Hematopoietic multipotent progenitor cell treated with erythropoietin and hydrocortisone succinate and interleukin-3 and kit ligand, for 15 days (in vitro differentiated cells): ENCODE measurements at regions not wholly inside any gene's neighbourhood (a gene's known extent, or its start where the extent isn't known, plus 50 kb on each side); places are given as distances from the start of the nearest gene placed in this dataset.
"Not testable (repeated sequence)": the region's sequence is repeated elsewhere in the genome, so short reads cannot be mapped to it uniquely, and the experiment has no call there.

ENCODE experiments used
- DNase-seq: peaks from one replicate; pipeline ENCODE4 v3.0.0-alpha.2; 2015; ENCODE audit warnings: low spot score

DNA sequence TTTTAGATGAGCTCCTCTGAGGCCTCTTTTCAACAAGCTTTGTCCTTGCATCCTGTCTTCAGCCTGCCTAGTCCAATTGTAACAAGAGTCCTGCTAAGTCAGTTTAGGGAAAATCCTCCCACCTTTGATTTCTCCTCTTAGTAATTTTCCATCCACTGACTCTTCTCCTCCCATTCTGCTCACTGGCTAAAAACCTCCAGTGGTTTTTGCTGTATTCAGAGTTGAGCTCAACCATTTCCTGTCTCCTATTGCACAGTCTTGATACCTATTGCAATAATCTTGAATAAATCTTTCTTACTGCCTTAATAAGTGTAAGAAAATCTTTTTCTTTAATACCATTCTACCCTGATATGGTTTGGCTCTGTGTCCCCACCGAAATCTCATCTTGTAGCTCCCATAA lies 117.8 kb upstream of the ENPP6 start:
- no peak for DNase-seq

DNA sequence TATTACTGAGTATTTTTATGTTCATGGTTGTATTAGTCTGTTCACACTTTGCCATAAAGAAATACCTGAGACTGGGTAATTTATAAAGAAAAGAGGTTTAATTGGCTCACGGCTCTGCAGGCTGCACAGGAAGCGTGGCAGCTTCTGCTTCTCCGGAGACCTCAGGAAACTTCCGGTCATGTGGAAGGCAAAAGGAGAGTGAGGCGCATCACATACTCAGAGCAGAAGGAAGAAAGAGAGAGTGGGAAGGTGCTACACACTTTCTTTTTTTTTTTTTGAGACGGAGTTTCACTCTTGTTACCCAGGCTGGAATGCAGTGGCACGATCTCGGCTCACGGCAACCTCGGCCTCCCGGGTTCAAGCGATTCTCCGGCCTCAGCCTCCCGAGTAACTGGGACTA lies 115.8 kb upstream of the ENPP6 start:
- not testable (repeated sequence) for DNase-seq

DNA sequence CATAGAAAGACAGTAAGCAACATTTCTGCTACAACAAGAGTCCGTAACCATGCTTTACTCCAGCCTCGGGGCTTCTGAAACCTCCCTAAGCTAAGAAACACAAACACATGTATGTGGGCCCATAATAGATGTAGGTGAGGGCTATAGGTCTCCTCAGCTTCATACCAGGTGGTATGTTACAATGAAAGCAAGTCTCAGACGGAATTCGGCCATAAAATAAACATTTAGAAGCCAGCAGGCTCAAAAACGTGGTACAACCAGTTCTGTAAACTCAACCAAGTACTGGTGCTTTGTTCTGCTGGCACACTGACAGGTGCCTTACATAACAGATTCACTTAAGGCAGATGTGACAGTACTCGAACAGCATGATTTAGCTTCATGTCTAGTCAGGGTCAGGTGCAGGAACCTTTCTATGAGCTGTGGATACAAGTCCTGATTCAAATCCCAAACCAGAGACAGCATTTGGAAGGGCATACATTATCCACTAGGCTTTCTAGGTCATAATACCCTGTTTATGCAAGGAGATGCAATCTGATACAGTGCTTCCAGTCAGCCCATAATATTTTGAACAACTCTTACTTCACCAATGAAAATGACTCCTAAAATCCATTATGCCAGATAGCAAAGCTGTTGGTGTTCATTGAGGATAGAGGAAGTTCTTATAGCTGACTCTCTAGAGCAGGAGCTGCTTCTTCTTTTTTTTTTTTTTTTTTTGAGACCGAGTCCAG lies 113.8 kb upstream of the ENPP6 start:
- no peak for DNase-seq

DNA sequence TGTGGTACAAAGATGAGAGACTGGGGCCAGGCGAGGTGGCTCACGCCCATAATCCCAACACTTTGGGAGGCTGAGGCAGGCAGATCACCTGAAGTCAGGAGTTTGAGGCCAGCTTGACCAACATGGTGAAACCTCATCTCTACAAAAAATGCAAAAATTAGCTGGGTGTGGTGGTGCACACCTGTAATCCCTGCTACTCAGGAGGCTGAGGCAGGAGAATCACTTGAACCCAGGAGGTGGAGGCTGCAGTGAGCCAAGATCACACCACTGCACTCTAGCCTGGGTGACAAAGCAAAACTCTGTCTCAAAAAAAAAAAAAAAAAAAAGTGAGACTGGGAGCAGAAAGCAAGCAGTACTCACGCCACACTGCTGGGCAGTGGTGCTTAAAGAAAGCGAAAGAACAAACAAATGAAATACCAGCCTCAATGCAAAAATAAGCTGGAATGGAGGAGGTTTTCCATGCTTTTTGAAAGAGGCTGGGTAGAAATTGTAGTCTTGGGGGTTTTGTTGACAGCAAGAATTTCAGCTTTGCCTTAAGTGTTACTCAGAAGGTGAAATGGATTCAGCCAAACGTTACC lies 112.9 kb upstream of the ENPP6 start:
- DNase-seq, result not testable (repeated sequence)

DNA sequence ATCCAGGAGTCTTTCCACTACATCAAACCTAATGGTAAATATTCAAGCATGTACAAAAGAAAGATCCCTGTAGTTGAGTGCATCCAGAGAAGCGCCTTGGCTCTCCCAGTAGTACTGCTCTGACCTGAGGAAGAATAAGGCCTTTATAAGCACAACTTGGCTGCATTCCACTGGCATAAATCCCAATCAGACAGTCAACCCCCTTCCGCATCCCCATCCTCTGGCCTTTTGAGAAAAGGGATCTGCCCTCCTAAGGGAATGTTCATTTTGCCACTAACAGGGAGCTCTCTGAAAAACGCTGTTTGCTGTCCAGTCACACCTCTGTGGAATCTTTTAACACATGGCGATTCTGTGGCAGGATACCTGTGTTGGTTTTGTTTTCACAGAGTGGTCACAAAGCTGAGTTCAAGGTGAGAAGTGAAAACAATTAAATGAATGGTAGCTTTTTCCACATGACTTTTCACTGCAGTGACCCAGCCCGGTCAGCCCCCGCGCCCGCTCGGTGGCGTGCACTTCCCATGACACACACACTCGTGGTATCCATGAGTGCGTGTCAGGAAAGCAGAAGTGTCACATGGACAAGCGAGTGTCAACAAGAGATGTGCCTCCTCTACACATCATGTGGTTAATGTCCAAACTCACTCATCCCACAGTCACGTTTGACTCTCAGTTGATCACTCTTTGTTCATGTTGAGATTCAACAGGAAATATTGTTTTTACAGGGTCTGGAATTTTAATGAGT lies 112.2 kb upstream of the ENPP6 start:
- no peak for DNase-seq

DNA sequence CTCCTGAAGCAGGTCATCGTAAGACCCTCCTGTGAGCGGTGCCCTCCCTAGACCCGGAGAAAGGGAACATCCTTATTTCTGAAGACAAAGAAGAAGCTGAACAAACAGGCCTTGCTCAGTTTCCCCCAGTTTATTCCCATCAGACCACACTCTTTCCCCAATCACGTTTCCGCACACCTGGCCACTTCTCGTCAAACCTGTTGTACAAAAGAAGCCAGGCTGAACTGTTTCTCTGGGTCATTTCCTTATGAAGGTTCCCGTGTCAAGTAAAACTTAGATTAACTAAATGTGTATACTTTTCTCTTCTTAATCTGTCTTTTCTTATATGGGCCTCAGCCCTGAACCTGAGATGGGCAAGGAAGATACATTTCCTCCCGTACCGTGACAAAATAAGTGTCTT lies 111.6 kb upstream of the ENPP6 start:
- DNase-seq, result no peak

DNA sequence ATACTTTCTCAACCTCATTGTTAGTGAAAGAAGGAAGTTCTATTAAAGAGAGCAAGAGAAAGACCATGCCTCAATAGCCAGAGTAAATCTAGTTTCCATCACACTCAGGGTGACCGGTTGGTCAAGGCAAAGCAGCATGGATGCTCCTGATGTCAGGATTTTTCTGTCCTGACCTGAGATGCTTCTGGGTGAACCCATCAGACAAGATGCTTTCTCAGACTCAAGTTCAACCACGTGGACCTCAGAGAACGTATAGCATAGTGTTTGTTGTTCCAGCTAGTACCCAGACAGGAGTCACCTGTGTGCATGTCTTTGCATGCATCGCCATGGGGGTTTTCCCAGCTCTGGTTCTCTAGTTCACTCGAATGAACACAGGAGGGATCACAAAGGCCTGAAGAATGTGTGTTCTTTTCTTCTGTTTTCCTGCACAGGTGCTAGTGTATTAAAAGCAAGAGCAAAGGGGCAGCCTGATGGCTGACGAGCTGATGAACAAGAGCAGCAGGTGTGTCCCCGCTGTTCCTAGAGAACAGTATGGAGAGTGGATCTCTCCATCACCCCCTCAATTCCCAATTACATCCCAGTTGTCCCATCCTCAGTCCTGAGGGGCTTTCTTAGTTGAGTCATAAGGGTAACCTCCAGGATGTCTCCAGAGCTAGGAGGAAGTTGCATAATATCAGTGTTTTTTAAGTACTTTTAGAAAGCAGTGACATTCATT lies 110.5 kb upstream of the ENPP6 start:
- no peak for DNase-seq

DNA sequence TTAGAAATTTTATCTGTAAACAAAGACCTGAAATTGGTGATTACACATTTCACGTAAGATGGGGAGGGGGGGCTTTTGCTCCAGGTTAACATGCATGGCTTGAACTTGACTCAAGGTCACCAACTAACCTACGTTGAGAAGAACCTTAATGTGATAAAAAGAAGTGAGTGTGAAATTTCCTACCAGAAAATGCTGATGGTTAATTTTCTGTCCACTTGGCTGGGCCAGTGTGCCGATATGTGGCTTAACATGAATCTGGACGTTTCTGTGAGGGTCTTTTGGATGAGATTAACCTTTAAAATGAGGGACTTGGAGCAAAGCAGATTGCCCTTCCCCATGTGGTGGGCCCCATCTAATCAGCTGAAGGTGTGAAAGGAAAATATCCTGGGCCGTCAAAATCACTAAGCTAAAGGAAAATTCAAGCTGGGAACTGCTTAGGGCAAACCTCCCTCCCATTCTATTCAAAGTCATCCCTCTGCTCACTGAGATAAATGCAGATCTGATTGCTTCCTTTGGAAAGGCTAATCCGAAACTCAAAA lies 107.3 kb upstream of the ENPP6 start:
- DNase-seq, result no peak

DNA sequence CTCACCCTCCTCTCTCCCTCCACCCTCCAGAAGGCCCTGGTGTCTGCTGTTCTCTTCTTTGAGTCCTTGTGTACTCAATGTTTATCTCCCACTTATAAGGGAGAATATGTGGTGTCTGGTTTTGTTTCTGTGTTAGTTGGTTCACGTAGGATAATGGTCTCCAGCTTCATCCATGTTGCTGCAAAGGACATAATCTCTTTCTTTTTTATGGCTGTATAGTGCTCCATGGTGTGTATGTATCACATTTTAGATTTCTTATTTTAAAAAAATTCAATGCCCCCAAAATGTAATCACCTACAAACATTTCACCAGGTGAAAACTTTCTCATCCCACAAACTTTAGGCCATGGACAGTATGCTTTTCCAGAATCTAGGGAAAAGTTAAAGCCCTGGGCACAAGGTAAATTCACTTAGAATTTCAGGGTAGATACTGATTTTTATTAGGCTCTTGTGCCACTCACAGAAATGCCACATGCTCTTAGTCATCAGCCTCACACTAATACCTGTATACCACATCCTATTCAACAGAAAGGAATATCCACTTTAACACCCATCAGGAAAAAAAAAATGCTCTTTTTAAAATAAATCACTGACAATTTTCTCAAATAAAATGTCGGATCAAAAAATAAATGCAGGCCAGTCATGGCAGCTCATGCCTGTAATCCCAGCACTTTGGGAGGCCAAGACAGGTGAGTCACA lies 104.8 kb upstream of the ENPP6 start:
- DNase-seq, result no peak

DNA sequence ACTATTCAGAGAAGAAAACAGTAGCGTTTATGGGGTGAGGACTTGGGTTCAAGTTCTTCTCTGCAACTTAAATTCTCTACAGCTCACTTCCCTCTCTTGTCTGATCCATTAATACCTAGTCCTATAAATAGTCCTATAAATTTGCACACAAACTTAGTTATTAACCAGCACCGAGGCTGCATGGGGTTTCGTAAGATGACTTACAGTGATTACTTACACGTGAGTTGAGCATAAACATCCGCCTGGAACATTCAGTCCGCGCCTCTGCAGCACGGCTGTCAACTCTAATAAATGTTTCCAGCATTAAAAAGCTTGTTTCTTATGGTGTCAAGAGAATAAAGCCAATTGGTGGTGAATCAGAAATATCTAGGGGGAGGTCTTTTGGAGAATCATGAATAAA lies 103.0 kb upstream of the ENPP6 start:
- no peak for DNase-seq

DNA sequence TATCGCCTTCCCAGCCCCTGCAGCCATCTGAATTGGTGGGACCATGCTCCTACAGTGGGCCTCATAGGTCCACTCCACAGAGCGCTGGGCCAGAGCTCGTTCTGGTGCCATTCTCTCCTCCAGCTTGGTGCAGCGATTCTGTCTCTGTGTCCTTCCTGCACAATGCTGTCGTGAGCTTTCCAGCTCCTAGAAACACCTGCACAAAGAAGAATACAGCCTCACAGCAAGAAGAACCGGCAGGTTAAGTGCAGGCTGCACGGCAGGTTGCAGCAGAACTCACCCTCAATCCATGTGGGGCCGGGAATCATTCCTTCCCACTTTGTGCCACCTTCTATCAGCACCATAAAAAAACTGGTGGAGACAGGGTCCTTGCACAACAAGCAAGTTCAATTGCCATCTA lies 101.2 kb upstream of the ENPP6 start:
- no peak for DNase-seq

DNA sequence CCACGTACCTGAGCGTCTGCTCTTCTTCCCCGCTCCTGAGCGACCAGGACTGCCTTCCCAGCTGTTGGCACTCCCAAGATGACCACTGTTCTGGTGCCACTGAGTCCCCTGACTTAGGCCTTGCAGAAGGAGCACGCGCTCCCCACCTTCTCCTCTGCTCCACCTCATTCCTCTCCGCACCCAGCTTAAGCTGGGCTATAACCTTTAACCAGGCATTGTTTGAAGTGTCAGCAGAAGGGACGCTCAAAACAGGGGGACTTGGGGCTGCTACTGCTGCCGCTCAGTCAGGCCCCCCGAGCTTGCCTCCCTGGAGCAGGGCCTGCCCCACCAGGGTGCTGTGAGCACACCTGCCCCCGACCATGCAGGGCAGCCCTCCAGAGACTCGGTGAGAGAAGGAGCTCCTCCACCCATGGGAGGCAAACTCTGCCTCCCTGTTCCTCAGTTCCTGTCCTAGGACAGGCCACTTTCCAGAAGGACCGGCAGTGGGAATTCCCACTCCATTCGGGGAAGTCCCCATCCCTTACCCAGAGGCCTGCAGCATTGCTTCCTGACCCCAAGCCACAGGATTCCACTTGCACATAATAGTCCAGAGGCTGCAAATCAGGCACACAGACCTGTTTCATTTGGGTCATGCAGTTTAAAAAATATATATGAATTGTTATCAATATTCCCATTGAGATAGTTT lies 99.7 kb upstream of the ENPP6 start:
- DNase-seq, result no peak

DNA sequence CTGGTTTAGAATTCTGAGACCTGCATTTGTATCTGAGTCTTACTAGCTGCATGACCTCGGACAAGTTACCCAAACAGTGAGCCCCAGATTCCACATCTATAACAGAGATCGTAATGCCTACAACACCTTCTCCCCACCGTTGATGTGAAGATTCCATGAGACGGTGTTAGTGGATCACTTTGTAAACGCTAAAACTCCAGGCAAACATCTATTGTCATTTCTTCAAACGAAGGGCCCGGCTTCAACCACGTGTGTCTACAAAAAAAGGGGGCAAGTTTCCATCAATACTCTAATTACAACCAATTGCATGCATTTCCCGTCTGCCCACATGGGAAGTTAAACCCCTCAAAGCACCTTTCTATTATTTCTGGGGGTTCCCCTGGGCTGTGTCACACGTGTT lies 99.1 kb upstream of the ENPP6 start:
- DNase-seq, result no peak

DNA sequence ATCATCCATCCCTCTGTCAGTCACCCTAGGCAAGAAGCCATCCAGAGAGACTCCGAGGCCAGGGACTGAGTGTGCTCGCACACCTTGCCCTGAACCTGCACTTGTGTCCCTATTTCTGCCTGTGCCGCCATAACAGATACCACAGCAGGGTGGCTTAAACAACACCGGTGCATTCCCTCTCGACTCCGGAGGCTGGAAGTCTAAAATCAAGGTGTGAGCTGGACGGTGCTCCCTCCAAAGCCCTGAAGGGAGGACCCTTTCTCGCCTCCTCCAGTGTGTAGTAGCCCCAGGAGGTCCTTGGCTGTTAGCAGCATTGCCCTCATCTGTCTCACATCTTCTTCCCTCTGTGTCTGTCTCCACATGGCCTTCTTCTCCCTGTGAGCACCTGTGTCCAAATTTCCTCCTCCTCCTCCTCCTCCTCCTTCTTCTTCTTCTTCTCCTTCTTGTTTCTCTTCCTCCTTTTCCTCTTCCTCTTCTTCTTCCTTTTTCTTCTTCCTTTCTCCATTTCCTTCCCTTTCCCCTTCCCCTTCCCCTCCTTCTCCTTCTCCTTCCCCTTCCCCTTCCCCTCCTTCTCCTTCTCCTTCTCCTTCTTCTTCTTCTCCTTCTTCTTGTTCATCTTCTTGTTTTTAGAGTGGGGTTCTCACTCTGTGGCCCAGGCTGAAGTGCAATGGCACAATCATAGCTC lies 98.1 kb upstream of the ENPP6 start:
- DNase-seq, result no peak

DNA sequence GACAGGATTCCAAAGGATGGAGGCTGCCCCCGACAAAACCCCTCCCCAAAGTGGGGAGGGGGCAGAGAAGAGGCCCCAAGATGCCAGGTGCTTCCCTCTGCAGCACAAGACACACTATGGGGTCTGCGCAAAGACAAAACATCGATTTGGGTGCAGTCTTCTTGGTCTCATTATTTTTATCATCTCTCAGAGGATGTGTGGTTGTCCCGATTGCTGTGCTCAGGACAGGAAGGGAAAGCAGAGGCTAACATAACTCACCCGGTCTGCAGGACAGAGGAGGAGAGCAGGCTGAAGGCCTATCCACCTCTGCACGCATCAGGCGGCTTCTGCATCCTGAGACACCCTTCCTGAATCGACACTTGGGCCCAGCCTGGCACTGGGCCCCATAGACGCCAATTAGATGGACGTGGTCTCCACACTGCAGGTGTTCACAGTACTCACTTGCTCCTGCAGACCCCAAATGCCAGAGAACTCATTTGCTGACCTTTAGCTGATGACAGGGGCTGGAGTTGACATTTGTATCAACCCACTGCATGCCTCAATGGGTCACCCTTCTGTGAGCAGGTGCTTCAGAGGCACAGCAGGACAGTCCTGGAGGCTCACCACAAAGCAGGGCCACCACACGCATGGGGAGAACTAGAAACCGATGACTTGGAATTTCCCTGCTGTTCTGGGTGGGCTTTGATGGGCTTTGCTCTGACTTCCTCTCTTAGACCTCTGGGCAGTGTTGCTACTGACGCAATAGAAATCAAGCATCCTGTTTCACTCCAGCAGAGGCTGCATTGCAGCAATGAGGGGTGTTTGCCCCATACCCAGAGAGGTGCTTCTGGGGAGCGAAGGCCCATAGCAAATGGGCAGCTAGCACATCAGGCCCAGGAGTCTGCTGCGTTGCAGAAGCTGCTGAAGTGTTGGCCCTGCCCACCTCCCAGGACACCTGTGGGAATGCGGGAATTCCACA lies 96.3 kb upstream of the ENPP6 start:
- DNase-seq, result no peak

DNA sequence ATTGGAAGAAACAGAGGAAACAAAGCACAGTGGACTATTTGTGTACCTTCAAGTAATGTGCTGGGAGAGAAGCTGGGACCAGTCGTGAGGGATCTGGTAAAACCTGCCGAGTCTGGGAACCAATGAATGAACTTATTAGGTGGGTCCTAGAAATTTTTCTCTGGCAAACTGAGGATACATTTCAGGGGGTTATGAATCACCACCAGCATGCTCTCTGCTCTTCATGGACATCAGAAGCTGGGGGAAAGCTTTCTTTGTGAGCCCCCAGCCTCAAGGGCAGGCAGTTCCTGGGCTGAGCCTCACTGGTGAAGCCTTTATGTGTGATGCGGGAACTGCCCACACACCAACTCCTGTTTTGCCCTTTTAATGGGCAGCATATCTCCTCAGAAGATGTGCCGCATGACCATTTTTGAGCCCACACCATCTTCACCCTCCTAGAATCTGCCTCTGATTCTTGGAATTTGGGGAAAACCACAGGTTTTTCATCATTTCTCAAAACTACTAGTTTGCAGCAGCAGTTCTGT lies 95.4 kb upstream of the ENPP6 start:
- no peak for DNase-seq

DNA sequence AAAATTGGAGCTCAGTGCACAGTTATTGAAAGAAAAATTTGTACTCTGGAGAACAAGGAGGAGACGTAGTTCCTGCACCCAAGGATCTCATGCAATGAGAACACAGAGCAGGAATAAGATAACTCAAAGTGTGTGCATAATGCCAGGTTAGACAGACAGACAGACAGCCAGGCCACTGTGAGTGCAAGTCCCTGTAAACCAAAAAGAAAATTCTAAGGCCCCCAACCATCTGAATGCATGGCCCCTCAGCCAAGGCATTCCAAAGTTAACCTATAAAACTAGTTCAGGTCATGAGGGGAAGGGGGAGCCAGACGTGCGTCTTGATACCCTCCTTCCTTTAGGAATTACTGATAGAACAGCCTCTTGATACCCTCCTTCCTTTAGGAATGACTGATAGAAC lies 94.5 kb upstream of the ENPP6 start:
- no peak for DNase-seq

DNA sequence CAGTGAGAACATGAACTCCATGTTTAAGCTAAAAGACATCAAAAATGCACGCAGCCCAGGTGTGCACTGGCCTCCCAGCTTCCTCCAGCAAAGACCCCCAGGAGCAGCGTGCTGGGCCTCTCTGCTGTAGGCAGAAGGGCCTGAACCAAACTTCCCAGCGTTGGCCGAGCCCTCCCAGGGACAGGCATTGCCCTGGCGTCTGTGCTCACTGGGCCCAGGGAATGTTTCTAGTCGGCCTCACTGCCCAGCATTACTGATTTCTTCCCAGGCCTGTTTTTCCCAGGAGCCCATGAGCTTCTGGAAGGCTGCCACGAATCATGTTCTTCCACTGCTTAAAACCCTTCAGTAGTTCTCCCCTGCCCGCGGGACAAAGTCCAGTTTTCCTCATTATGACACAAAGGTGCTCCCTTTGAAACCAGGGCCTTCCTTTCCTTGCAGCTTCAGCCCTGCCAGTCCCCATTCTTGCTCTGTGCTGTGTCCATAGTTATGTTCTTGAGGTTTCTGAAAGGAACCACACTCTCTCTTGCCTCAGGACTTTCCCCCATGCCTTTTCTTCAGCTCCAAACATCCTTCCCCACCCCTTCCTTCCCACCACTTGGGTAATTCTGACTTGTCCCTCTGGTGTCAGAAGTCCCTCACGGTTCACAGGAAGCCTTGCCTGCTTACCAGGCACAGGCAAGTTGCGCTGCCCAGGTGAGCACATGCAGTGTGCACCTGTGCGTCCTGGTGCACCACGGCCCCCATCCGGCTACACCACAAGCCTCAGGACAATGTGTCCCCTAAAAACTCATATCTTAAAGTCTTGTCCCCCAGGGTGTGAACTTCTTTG lies 93.4 kb upstream of the ENPP6 start:
- no peak for DNase-seq
